ELF-1 (cell line): ENCODE measurements at regions not wholly inside any gene's neighbourhood (a gene's known extent, or its start where the extent isn't known, plus 50 kb on each side); places are given as distances from the start of the nearest gene placed in this dataset.

Source experiments
- DNase-seq: peaks from one replicate; pipeline ENCODE4 v3.0.0-alpha.2; 2016; ENCODE audit warnings: low read depth, low spot score

GRCh38 chr1:195847957-195848875 lies 760.0 kb downstream of the KCNT2 start:
- peak; percentile 85 for DNase-seq

GRCh38 chr1:195831789-195832188 lies 776.5 kb downstream of the KCNT2 start:
- DNase-seq: no peak

- no peak for DNase-seq
Observed at GRCh38 chr1:195828325-195828724, 779.9 kb downstream of the KCNT2 start.

- no peak for DNase-seq
Observed at GRCh38 chr1:195820925-195821324, 787.3 kb downstream of the KCNT2 start.

GRCh38 chr1:195806060-195806459 lies 802.2 kb downstream of the KCNT2 start:
- DNase-seq: no peak

GRCh38 chr1:195804547-195804946 lies 803.7 kb downstream of the KCNT2 start:
- no peak for DNase-seq

GRCh38 chr1:195799016-195799415 lies 809.2 kb downstream of the KCNT2 start:
- no peak for DNase-seq

GRCh38 chr1:195794225-195794624 lies 814.0 kb downstream of the KCNT2 start:
- no peak for DNase-seq

GRCh38 chr1:195791796-195792195 lies 816.4 kb downstream of the KCNT2 start:
- no peak for DNase-seq

- DNase-seq: no peak
Observed at GRCh38 chr1:195790514-195791168, 817.6 kb downstream of the KCNT2 start.

- DNase-seq: no peak
Observed at GRCh38 chr1:195789321-195789720, 818.9 kb downstream of the KCNT2 start.

GRCh38 chr1:195788721-195789120 lies 819.5 kb downstream of the KCNT2 start:
- DNase-seq: no peak

- no peak for DNase-seq
Observed at GRCh38 chr1:195785830-195786229, 822.4 kb downstream of the KCNT2 start.

- DNase-seq: no peak
Observed at GRCh38 chr1:195773931-195774330, 834.3 kb downstream of the KCNT2 start.

GRCh38 chr1:195769461-195769860 lies 838.8 kb downstream of the KCNT2 start:
- DNase-seq: no peak

- DNase-seq: no peak
Observed at GRCh38 chr1:195768936-195769335, 839.3 kb downstream of the KCNT2 start.

- DNase-seq: no peak
Observed at GRCh38 chr1:195768377-195768776, 839.9 kb downstream of the KCNT2 start.

- no peak for DNase-seq
Observed at GRCh38 chr1:195766709-195767108, 841.5 kb downstream of the KCNT2 start.

- DNase-seq: no peak
Observed at GRCh38 chr1:195765099-195765498, 843.1 kb downstream of the KCNT2 start.

GRCh38 chr1:195763907-195764374 lies 844.3 kb downstream of the KCNT2 start:
- DNase-seq: peak; percentile 60

- DNase-seq: no peak
Observed at GRCh38 chr1:195763146-195763906, 844.9 kb downstream of the KCNT2 start.

GRCh38 chr1:195761104-195761503 lies 847.1 kb downstream of the KCNT2 start:
- no peak for DNase-seq
